Fibroblast of mammary gland (primary cell): ENCODE measurements at regions not wholly inside any gene's neighbourhood (a gene's known extent, or its start where the extent isn't known, plus 50 kb on each side); places are given as distances from the start of the nearest gene placed in this dataset.
A peak's percentile ranks its signal among the peaks of the same experiment; 100 is the strongest.

Experiments
- DNase-seq: peaks from one replicate; pipeline ENCODE4 v3.0.0-alpha.2; 2010; ENCODE audit warnings: low read depth
- H3K4me3 ChIP-seq: 2 replicates; pipeline ENCODE4 v1.5.1; 2011; ENCODE audit warnings: low read depth, mild to moderate bottlenecking, low read length, moderate library complexity; ENCODE audit not compliant: control insufficient read depth
- CTCF ChIP-seq: conservative IDR thresholded peaks from 2 replicates; pipeline ENCODE4 v1.5.1; 2011; ENCODE audit warnings: low read depth, low read length, inconsistent platforms; ENCODE audit not compliant: control insufficient read depth, insufficient read depth

DNA sequence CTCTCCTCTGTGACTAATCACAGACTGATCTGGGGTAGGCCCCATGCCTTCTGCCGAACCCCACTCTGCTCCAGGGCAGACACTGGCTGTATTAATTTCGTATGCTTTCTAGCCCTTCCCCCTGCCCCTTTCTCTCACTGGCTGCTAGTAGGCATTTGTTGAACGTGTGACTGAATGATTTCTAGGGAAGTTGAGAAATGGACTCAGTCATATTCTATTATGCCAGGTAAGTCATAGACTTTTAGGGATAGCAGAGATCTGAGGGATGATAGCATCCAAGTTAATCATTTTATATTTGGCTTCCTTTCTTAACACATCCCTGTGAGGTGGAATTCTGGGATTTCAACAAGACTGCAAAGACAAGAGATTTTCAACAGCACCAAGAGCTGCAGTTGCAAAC is 166.4 kb downstream of the FGF9 start:
- no peak for DNase-seq
- TF ChIP-seq CTCF: no peak
- no peak overlapping the region for H3K4me3 ChIP-seq

GRCh38 chr13:21837841-21838551 is 167.1 kb downstream of the FGF9 start:
- TF ChIP-seq CTCF: no peak
- DNase-seq: no peak
- H3K4me3 ChIP-seq: no peak overlapping the region

- DNase-seq: no peak
- no peak overlapping the region for H3K4me3 ChIP-seq
- no peak for TF ChIP-seq CTCF
Measured at GRCh38 chr13:21846605-21847004, 175.7 kb downstream of the FGF9 start.

- DNase-seq: peak; percentile 6
- H3K4me3 ChIP-seq: no peak overlapping the region
- TF ChIP-seq CTCF: peak; percentile 22
Measured at GRCh38 chr13:21849323-21849722, 178.4 kb downstream of the FGF9 start.

GRCh38 chr13:21850013-21851006 is 179.4 kb downstream of the FGF9 start:
- no peak overlapping the region for H3K4me3 ChIP-seq
- TF ChIP-seq CTCF: no peak
- no peak for DNase-seq

- no peak for DNase-seq
- H3K4me3 ChIP-seq: no peak overlapping the region
- no peak for TF ChIP-seq CTCF
Measured at GRCh38 chr13:21852043-21852442, 181.2 kb downstream of the FGF9 start.
